GM12892 (cell line): ENCODE measurements at regions not wholly inside any gene's neighbourhood (a gene's known extent, or its start where the extent isn't known, plus 50 kb on each side); places are given as distances from the start of the nearest gene placed in this dataset.
"Not testable (repeated sequence)": the region's sequence is repeated elsewhere in the genome, so short reads cannot be mapped to it uniquely, and the experiment has no call there.

ENCODE experiments used
- POLR2A ChIP-seq: IDR thresholded peaks from 2 replicates; pipeline ENCODE4 v1.6.1; 2011; ENCODE audit warnings: low read depth, low read length, control low read depth
- POLR2AphosphoS5 ChIP-seq: IDR thresholded peaks from 2 replicates; pipeline ENCODE4 v1.6.1; 2011; ENCODE audit warnings: low read depth, low read length, control low read depth
- TAF1 ChIP-seq: IDR thresholded peaks from 2 replicates; pipeline ENCODE4 v1.6.1; 2011; ENCODE audit warnings: low read depth, mild to moderate bottlenecking, control low read depth, low read length, borderline replicate concordance

DNA sequence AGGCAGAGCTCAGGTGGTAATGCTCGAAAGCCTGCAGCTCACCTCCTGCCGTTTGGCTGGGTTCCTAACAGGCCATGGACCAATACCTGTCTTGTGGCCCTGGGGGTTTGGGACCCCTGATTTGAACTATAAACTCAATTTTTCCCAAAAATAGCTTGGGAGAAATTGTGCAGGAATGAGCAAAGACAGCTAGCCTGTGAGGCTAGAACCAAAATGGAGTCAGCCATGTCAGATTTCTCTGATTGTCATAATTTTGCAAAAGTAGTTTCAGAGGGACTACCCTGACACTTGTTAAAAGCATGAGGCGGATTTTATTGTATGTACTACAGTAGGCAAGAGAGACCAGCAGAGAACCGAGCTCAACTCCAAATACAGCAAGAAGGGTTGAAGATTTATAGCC lies 91.8 kb downstream of the PPIAL4G start:
- not testable (repeated sequence) for TF ChIP-seq TAF1, POLR2AphosphoS5, POLR2A
